K562 (cell line): ENCODE measurements at regions not wholly inside any gene's neighbourhood (a gene's known extent, or its start where the extent isn't known, plus 50 kb on each side); places are given as distances from the start of the nearest gene placed in this dataset.

ENCODE experiments used
- ATAC-seq: fragments of 200-7000 bp; cut with Tn5 transposase; 3 replicates; pipeline ENCODE4 v1.9.1; 2020; ENCODE audit warnings: moderate library complexity
- BruUV-seq: library from RNA; stranded (reverse); fragments of 400-500 nt; replicated peaks from 2 replicates; lab custom pipeline; 2021; lab: Mats Ljungman, UMichigan
- CTCF ChIA-PET: fragments of 300-600 bp; formaldehyde crosslinking; extraction: SDS; loops from one replicate; lab custom pipeline; 2021; ENCODE audit warnings: low intra/inter-chr PET ratio; lab: Yijun Ruan, JAX
- POLR2A ChIA-PET: fragments of 300-600, 350-650 bp; sonication (Branson Sonifier 250); formaldehyde crosslinking; extraction: SDS; loops from one replicate; lab custom pipeline; 2021; ENCODE audit warnings: antibody characterized with exemption, inconsistent platforms; lab: Yijun Ruan, JAX
- DNase-seq, 4 experiments: peaks; one replicate each; pipeline versions ENCODE4 v3.0.0 to v3.0.0-alpha.2; 2011 to 2018; ENCODE audit warnings: low spot score in 3 of 4, mixed read lengths in 3 of 4; ENCODE audit errors: extremely low read depth in 1 of 4
- FAIRE-seq: peaks from 2 replicates; lab custom pipeline; 2011; peaks lifted over from hg19 to GRCh38; lab: Jason Lieb, UNC
- H2AFZ ChIP-seq: 2 replicates; pipeline ENCODE4 v1.6.0; 2011; ENCODE audit warnings: low read depth, low read length, control low read depth, inconsistent platforms
- H3K27ac ChIP-seq: fragments of 200-600 bp; 3 replicates; pipeline ENCODE4 v1.8.0; 2011; ENCODE audit warnings: low read depth, mild to moderate bottlenecking, control low read depth, inconsistent platforms, low read length, moderate library complexity, mixed read lengths; ENCODE audit errors: extremely low read depth
- H3K27me3 ChIP-seq, 2 experiments: fragments of 300-600 bp in 1 of 2; 2 replicates in 1 of 2; 3 replicates in 1 of 2; pipeline versions ENCODE4 v1.6.0 to v1.8.0; 2011; ENCODE audit warnings: inconsistent platforms in 2 of 2, low read length in 2 of 2, mild to moderate bottlenecking in 1 of 2, mixed read lengths in 1 of 2, moderate library complexity in 1 of 2; ENCODE audit not compliant: control insufficient read depth in 2 of 2, insufficient read depth in 2 of 2
- H3K36me3 ChIP-seq: fragments of 300-600 bp; 3 replicates; pipeline ENCODE4 v1.8.0; 2011; ENCODE audit warnings: mild to moderate bottlenecking, low read length, inconsistent platforms; ENCODE audit not compliant: control insufficient read depth, insufficient read depth
- H3K4me1 ChIP-seq, 2 experiments: fragments of 200-600 bp in 1 of 2; replicated peaks in 1 of 2; 2 replicates in 1 of 2; 3 replicates in 1 of 2; pipeline versions ENCODE4 v1.5.1 to v1.8.0; 2011; ENCODE audit warnings: inconsistent platforms in 2 of 2, low read length in 2 of 2, mild to moderate bottlenecking in 1 of 2, mixed read lengths in 1 of 2, moderate library complexity in 1 of 2; ENCODE audit not compliant: control insufficient read depth in 2 of 2, insufficient read depth in 2 of 2
- H3K4me2 ChIP-seq: 2 replicates; pipeline ENCODE4 v1.6.1; 2011; ENCODE audit warnings: low read length, control low read depth, inconsistent platforms, mixed read lengths; ENCODE audit not compliant: insufficient read depth
- H3K4me3 ChIP-seq: fragments of 200-600 bp; sonication (generic), shearing (Covaris generic); 2 replicates; pipeline ENCODE4 v1.5.1; 2016; ENCODE audit warnings: control low read depth, inconsistent platforms
- H3K79me2 ChIP-seq: fragments of 200-600 bp; 3 replicates; pipeline ENCODE4 v1.8.0; 2011; ENCODE audit warnings: low read length, inconsistent platforms; ENCODE audit not compliant: control insufficient read depth, insufficient read depth
- H3K9ac ChIP-seq, 2 experiments: 2 replicates each; pipeline versions ENCODE4 v1.6.0 to v1.6.1; 2011; ENCODE audit warnings: low read depth in 2 of 2, low read length in 2 of 2, control low read depth in 1 of 2, inconsistent platforms in 1 of 2, mild to moderate bottlenecking in 1 of 2, mixed read lengths in 1 of 2; ENCODE audit not compliant: insufficient read depth in 1 of 2
- H3K9me1 ChIP-seq: one replicate; pipeline ENCODE4 v1.6.0; 2011; ENCODE audit warnings: inconsistent platforms, mild to moderate bottlenecking, low read length, moderate library complexity; ENCODE audit not compliant: control insufficient read depth, insufficient read depth
- H3K9me3 ChIP-seq: replicated peaks from 2 replicates; pipeline ENCODE4 v1.5.1; 2011; ENCODE audit warnings: low read depth, low read length, inconsistent platforms; ENCODE audit not compliant: control insufficient read depth, insufficient read depth
- H4K20me1 ChIP-seq: replicated peaks from 2 replicates; pipeline ENCODE4 v1.6.1; 2011; ENCODE audit warnings: low read length, inconsistent platforms, mixed read lengths; ENCODE audit not compliant: control insufficient read depth, insufficient read depth
- ADNP ChIP-seq: fragments of 200-800 bp; sonication (Bioruptor generic); IDR thresholded peaks from 2 replicates; pipeline ENCODE4 v1.6.1; 2016; ENCODE audit warnings: missing genetic modification characterization, missing compliant biosample characterization
- C11orf30 ChIP-seq: fragments of 450-650 bp; IDR thresholded peaks from 2 replicates; pipeline ENCODE4 v1.6.1; 2016; ENCODE audit warnings: low read depth, mild to moderate bottlenecking
- ETV5 ChIP-seq: sonication (generic); formaldehyde crosslinking; IDR thresholded peaks from 2 replicates; pipeline ENCODE4 v1.4.0; 2020; ENCODE audit warnings: low read depth, mild to moderate bottlenecking, missing genetic modification reagents
- PHF20 ChIP-seq: fragments of 450-650 bp; IDR thresholded peaks from 2 replicates; pipeline ENCODE4 v1.6.1; 2018; ENCODE audit not compliant: partially characterized antibody
- PHTF2 ChIP-seq: fragments of 250-450 bp; sonication (Bioruptor Pico); IDR thresholded peaks from 2 replicates; pipeline ENCODE4 v1.5.0; 2021; ENCODE audit warnings: mild to moderate bottlenecking
- SAP30 ChIP-seq: fragments of 200-600 bp; sonication (generic); IDR thresholded peaks from 2 replicates; pipeline ENCODE4 v1.6.1; 2012; ENCODE audit warnings: borderline replicate concordance, low read depth, mild to moderate bottlenecking, moderate library complexity, low read length, control low read depth, inconsistent platforms; ENCODE audit not compliant: insufficient read depth, poor library complexity, severe bottlenecking
- SMARCA5 ChIP-seq: fragments of 450-650 bp; IDR thresholded peaks from 2 replicates; pipeline ENCODE4 v1.6.1; 2016
- ZNF12 ChIP-seq: sonication (generic); formaldehyde crosslinking; IDR thresholded peaks from 2 replicates; pipeline ENCODE4 v1.4.0; 2020; ENCODE audit warnings: mild to moderate bottlenecking, missing genetic modification reagents
- ZNF354B ChIP-seq: fragments of 250-450 bp; sonication (Bioruptor Pico); IDR thresholded peaks from 2 replicates; pipeline ENCODE4 v1.4.0; 2020
- ZNF551 ChIP-seq: fragments of 250-450 bp; sonication (Bioruptor Pico); IDR thresholded peaks from 2 replicates; pipeline ENCODE4 v1.5.0; 2021; ENCODE audit warnings: mild to moderate bottlenecking, moderate library complexity
- ZSCAN29 ChIP-seq: fragments of 450-650 bp; IDR thresholded peaks from 2 replicates; pipeline ENCODE4 v1.6.1; 2017
- WGBS: fragments of 100-300 bp; shearing (Covaris generic); methylation state at CpG from one replicate; pipeline ENCODE4 v1.1.6; 2016; ENCODE audit warnings: low coverage, mixed read lengths; ENCODE audit not compliant: insufficient coverage; ENCODE audit errors: missing lambda C conversion rate; 5-methylcytosine and 5-hydroxymethylcytosine counted together
- in situ Hi-C: fragments of 300-500 bp; cut with MboI; formaldehyde crosslinking; loops from 4 replicates; pipeline ENCODE4 v1.15.0; 2018; ENCODE audit warnings: inconsistent platforms, mixed read lengths
- intact Hi-C: fragments of 100-400 bp; cut with micrococcal nuclease; formaldehyde crosslinking; loops from 2 replicates; pipeline ENCODE4 v1.14.2; 2022
- TF ChIP-seq, protein P1 (sequence below): fragments of 450-650 bp; IDR thresholded peaks from 2 replicates; pipeline ENCODE4 v1.6.1; 2018; ENCODE audit warnings: mild to moderate bottlenecking, low read depth; ENCODE audit not compliant: partially characterized antibody
- TF ChIP-seq, protein P2 (sequence below): fragments of 250-450 bp; sonication (Bioruptor Pico); IDR thresholded peaks from 2 replicates; pipeline ENCODE4 v1.8.0; 2021; ENCODE audit warnings: borderline replicate concordance, mild to moderate bottlenecking, moderate library complexity; ENCODE audit not compliant: poor library complexity, severe bottlenecking
- TF ChIP-seq, protein P3 (sequence below): fragments of 250-450 bp; sonication (Bioruptor Pico); IDR thresholded peaks from 2 replicates; pipeline ENCODE4 v1.5.0; 2021
- TF ChIP-seq, protein P4 (sequence below): sonication (generic); formaldehyde crosslinking; IDR thresholded peaks from 2 replicates; pipeline ENCODE4 v1.8.0; 2022; ENCODE audit warnings: mild to moderate bottlenecking, missing genetic modification reagents
- TF ChIP-seq, protein P5 (sequence below): fragments of 250-450 bp; sonication (Bioruptor Pico); IDR thresholded peaks from 2 replicates; pipeline ENCODE4 v1.9.0; 2021; ENCODE audit warnings: mild to moderate bottlenecking

DNA sequence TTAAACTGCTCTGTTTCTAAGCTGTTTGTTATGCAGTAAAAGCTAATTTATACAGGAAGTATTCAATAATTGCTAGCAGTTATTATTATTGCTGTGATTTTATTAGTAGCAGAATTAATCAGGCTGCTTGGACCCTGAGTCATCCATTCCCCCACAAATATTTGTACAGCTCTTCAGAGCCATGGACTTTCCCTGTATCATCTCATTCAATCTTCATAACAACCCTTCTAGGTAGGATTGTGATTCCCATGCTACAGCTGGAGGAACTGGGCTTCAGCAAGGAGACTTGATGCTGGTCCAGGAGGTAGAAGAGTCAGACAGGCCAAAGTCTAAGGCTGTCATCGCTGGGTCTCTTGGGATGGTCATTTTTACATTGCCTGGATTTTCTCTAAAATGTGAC is 208.3 kb downstream of the C16orf95 start:
- no peak overlapping the region for H2AFZ ChIP-seq
- no peak overlapping the region for H3K4me2 ChIP-seq
- WGBS: 8% methylated on average over 1 of the region's 1 CpG
- H3K9me1 ChIP-seq: no peaks in the 10 kb centered on the region
- H3K27ac ChIP-seq: no peak overlapping the region
- no peak overlapping the region for H3K4me3 ChIP-seq
- in situ Hi-C loops: no loop called here
- no peaks in the 10 kb centered on the region for H3K79me2 ChIP-seq
- BruUV-seq: no TSS peak
- ChIA-PET CTCF (no interaction called here), POLR2A (interaction anchor here (1.0 to 1.2 kb wide), 2 partner anchors 9 to 34 kb away, joined by 3 to 4 read pairs; no protein-coding TSS in a partner anchor)
- no peaks in the 10 kb centered on the region for H3K4me1 ChIP-seq
- no peak for ATAC-seq
- TF ChIP-seq C11orf30 (no peak), ETV5 (CRISPR knock-in tag) (no peak), ADNP (no peak), SAP30 (no peak), ZNF12 (CRISPR knock-in tag) (no peak), SMARCA5 (no peak), ZNF551 (CRISPR knock-in tag) (no peak), ZSCAN29 (no peak), ZNF354B (CRISPR knock-in tag) (no peak), PHTF2 (CRISPR knock-in tag) (no peak), PHF20 (no peak)
- TF ChIP-seq, protein P1, sequence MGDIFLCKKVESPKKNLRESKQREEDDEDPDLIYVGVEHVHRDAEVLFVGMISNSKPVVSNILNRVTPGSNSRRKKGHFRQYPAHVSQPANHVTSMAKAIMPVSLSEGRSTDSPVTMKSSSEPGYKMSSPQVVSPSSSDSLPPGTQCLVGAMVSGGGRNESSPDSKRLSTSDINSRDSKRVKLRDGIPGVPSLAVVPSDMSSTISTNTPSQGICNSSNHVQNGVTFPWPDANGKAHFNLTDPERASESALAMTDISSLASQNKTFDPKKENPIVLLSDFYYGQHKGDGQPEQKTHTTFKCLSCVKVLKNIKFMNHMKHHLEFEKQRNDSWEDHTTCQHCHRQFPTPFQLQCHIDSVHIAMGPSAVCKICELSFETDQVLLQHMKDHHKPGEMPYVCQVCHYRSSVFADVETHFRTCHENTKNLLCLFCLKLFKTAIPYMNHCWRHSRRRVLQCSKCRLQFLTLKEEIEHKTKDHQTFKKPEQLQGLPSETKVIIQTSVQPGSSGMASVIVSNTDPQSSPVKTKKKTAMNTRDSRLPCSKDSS: no peak
- TF ChIP-seq, protein P2, sequence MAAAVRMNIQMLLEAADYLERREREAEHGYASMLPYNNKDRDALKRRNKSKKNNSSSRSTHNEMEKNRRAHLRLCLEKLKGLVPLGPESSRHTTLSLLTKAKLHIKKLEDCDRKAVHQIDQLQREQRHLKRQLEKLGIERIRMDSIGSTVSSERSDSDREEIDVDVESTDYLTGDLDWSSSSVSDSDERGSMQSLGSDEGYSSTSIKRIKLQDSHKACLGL (CRISPR knock-in tag): no peak
- TF ChIP-seq, protein P3, sequence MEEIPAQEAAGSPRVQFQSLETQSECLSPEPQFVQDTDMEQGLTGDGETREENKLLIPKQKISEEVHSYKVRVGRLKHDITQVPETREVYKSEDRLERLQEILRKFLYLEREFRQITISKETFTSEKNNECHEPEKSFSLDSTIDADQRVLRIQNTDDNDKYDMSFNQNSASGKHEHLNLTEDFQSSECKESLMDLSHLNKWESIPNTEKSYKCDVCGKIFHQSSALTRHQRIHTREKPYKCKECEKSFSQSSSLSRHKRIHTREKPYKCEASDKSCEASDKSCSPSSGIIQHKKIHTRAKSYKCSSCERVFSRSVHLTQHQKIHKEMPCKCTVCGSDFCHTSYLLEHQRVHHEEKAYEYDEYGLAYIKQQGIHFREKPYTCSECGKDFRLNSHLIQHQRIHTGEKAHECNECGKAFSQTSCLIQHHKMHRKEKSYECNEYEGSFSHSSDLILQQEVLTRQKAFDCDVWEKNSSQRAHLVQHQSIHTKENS (CRISPR knock-in tag): no peak
- TF ChIP-seq, protein P4, sequence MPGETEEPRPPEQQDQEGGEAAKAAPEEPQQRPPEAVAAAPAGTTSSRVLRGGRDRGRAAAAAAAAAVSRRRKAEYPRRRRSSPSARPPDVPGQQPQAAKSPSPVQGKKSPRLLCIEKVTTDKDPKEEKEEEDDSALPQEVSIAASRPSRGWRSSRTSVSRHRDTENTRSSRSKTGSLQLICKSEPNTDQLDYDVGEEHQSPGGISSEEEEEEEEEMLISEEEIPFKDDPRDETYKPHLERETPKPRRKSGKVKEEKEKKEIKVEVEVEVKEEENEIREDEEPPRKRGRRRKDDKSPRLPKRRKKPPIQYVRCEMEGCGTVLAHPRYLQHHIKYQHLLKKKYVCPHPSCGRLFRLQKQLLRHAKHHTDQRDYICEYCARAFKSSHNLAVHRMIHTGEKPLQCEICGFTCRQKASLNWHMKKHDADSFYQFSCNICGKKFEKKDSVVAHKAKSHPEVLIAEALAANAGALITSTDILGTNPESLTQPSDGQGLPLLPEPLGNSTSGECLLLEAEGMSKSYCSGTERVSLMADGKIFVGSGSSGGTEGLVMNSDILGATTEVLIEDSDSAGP (CRISPR knock-in tag): no peak
- TF ChIP-seq, protein P5, sequence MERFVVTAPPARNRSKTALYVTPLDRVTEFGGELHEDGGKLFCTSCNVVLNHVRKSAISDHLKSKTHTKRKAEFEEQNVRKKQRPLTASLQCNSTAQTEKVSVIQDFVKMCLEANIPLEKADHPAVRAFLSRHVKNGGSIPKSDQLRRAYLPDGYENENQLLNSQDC (CRISPR knock-in tag): no peak
- TF ChIP-seq, all 486 proteins: peak for 0
- peaks cover 2 to 10% of the 10 kb centered on the region in 2 experiments; a peak in 3 of 5 replicates for H3K27me3 ChIP-seq
- DNase-seq (no peak), FAIRE-seq (no peak)
- H3K9ac ChIP-seq: no peak overlapping the region
- no peaks in the 10 kb centered on the region for H3K9me3 ChIP-seq
- intact Hi-C loops: no loop called here
- H4K20me1 ChIP-seq: no peaks in the 10 kb centered on the region
- H3K36me3 ChIP-seq: no peaks in the 10 kb centered on the region
